Breast epithelium (tissue), 3 donors: ENCODE measurements at regions not wholly inside any gene's neighbourhood (a gene's known extent, or its start where the extent isn't known, plus 50 kb on each side); places are given as distances from the start of the nearest gene placed in this dataset.

Source experiments
- CTCF ChIP-seq, 3 donors: fragments of 450-650 bp; IDR thresholded peaks; one replicate each; pipeline ENCODE4 v1.5.1; 2016 to 2017; ENCODE audit warnings: antibody characterized with exemption in 3 of 3, mild to moderate bottlenecking in 3 of 3, moderate library complexity in 3 of 3
- POLR2A ChIP-seq: fragments of 450-650 bp; IDR thresholded peaks from one replicate; pipeline ENCODE4 v1.6.1; 2016; ENCODE audit warnings: antibody characterized with exemption, mild to moderate bottlenecking, moderate library complexity

- TF ChIP-seq CTCF (IDR thresholded peaks at IDR 0.05) (no peak), POLR2A (no peak)
Measured at GRCh38 chr2:151083856-151084795, 177.5 kb downstream of the RBM43 start.
